GM12878 (cell line): ENCODE measurements at regions not wholly inside any gene's neighbourhood (a gene's known extent, or its start where the extent isn't known, plus 50 kb on each side); places are given as distances from the start of the nearest gene placed in this dataset.

ENCODE experiments used
- ATAC-seq: fragments of 200-7000 bp; cut with Tn5 transposase; 3 replicates; pipeline ENCODE4 v1.9.1; 2020; ENCODE audit warnings: mild to moderate bottlenecking, moderate library complexity
- BruUV-seq: library from RNA; stranded (reverse); fragments of 400-500 nt; replicated peaks from 2 replicates; lab custom pipeline; 2021; lab: Mats Ljungman, UMichigan
- CTCF ChIA-PET: fragments of 300-600 bp; sonication (Branson Sonifier 250); formaldehyde crosslinking; extraction: SDS; loops from one replicate; lab custom pipeline; 2021; ENCODE audit warnings: inconsistent platforms; lab: Yijun Ruan, JAX
- POLR2A ChIA-PET: fragments of 350-600 bp; formaldehyde crosslinking; extraction: SDS; loops from one replicate; lab custom pipeline; 2021; ENCODE audit warnings: inconsistent platforms; lab: Charles Lee
- RAD21 ChIA-PET: fragments of 300-600 bp; sonication (Branson Sonifier 250); formaldehyde crosslinking; loops from one replicate; lab custom pipeline; 2023; ENCODE audit warnings: antibody characterized with exemption; ENCODE audit not compliant: unreplicated experiment; lab: Charles Lee
- SMC1A ChIA-PET: fragments of 300-600 bp; sonication (Branson Sonifier 250); formaldehyde crosslinking; loops from one replicate; lab custom pipeline; 2023; ENCODE audit not compliant: unreplicated experiment, uncharacterized antibody; lab: Charles Lee
- DNase-seq: peaks from one replicate; pipeline ENCODE4 v3.0.0-alpha.2; 2011; ENCODE audit warnings: low read depth, low spot score
- FAIRE-seq: peaks from 3 replicates; lab custom pipeline; 2011; peaks lifted over from hg19 to GRCh38; lab: Jason Lieb, UNC
- H2AFZ ChIP-seq: 2 replicates; pipeline ENCODE4 v1.6.0; 2011; ENCODE audit warnings: low read depth, low read length, control low read depth; ENCODE audit not compliant: control insufficient read depth
- H3K27ac ChIP-seq: 2 replicates; pipeline ENCODE4 v1.5.1; 2011; ENCODE audit warnings: control low read depth; ENCODE audit not compliant: control insufficient read depth, insufficient read depth
- H3K27me3 ChIP-seq, 2 experiments: replicated peaks in 1 of 2; 2 replicates each; pipeline versions ENCODE4 v1.6.0 to v1.6.1; 2011; ENCODE audit warnings: low read length in 1 of 2; ENCODE audit not compliant: control insufficient read depth in 2 of 2, insufficient read depth in 2 of 2
- H3K36me3 ChIP-seq, 2 experiments: 2 replicates each; pipeline ENCODE4 v1.5.1; 2011; ENCODE audit warnings: low read length in 1 of 2; ENCODE audit not compliant: control insufficient read depth in 2 of 2, insufficient read depth in 2 of 2
- H3K4me1 ChIP-seq: 2 replicates; pipeline ENCODE4 v1.6.1; 2011; ENCODE audit warnings: mild to moderate bottlenecking, low read length, moderate library complexity, mixed read lengths; ENCODE audit not compliant: control insufficient read depth, insufficient read depth
- H3K4me2 ChIP-seq: 2 replicates; pipeline ENCODE4 v1.6.0; 2011; ENCODE audit warnings: control low read depth; ENCODE audit not compliant: control insufficient read depth, insufficient read depth
- H3K4me3 ChIP-seq: fragments of 200-600 bp; sonication (generic); 2 replicates; pipeline ENCODE4 v1.5.1; 2016
- H3K79me2 ChIP-seq: 2 replicates; pipeline ENCODE4 v1.6.0; 2011; ENCODE audit warnings: low read length; ENCODE audit not compliant: control insufficient read depth, insufficient read depth
- H3K9ac ChIP-seq: 2 replicates; pipeline ENCODE4 v1.8.0; 2011; ENCODE audit warnings: low read length, control low read depth, mixed read lengths; ENCODE audit not compliant: control insufficient read depth, insufficient read depth
- H3K9me3 ChIP-seq: replicated peaks from 3 replicates; pipeline ENCODE4 v1.5.1; 2011; ENCODE audit warnings: mild to moderate bottlenecking, low read length; ENCODE audit not compliant: control insufficient read depth, insufficient read depth
- H4K20me1 ChIP-seq: 2 replicates; pipeline ENCODE4 v1.6.0; 2011; ENCODE audit not compliant: control insufficient read depth, insufficient read depth
- DPF2 ChIP-seq: fragments of 450-650 bp; IDR thresholded peaks from 2 replicates; pipeline ENCODE4 v1.6.1; 2017; ENCODE audit warnings: mild to moderate bottlenecking
- KAT2A ChIP-seq: conservative IDR thresholded peaks from 2 replicates; pipeline ENCODE4 v1.6.1; 2011; ENCODE audit warnings: low read depth, low read length; ENCODE audit not compliant: control insufficient read depth
- MEF2B ChIP-seq: fragments of 450-650 bp; IDR thresholded peaks from 2 replicates; pipeline ENCODE4 v1.6.1; 2018; ENCODE audit warnings: mild to moderate bottlenecking, moderate library complexity; ENCODE audit not compliant: partially characterized antibody, poor library complexity, severe bottlenecking
- PAX8 ChIP-seq: fragments of 450-650 bp; IDR thresholded peaks from 2 replicates; pipeline ENCODE4 v1.6.1; 2017; ENCODE audit warnings: mild to moderate bottlenecking, moderate library complexity
- RCOR1 ChIP-seq: conservative IDR thresholded peaks from 2 replicates; pipeline ENCODE4 v1.6.1; 2012; ENCODE audit warnings: low read depth, low read length, improper control_type of control experiment
- RFX5 ChIP-seq: IDR thresholded peaks from 2 replicates; pipeline ENCODE4 v1.6.1; 2011; ENCODE audit warnings: low read depth, low read length, improper control_type of control experiment
- SKIL ChIP-seq: fragments of 450-650 bp; IDR thresholded peaks from 2 replicates; pipeline ENCODE4 v1.6.1; 2017; ENCODE audit warnings: mild to moderate bottlenecking, low read depth, inconsistent platforms; ENCODE audit not compliant: poor library complexity, severe bottlenecking
- STAT3 ChIP-seq: IDR thresholded peaks from 2 replicates; pipeline ENCODE4 v1.6.1; 2011; ENCODE audit warnings: low read depth, low read length, improper control_type of control experiment
- TBL1XR1 ChIP-seq: IDR thresholded peaks from 2 replicates; pipeline ENCODE4 v1.6.1; 2012; ENCODE audit warnings: low read depth, low read length, improper control_type of control experiment
- TCF7 ChIP-seq: IDR thresholded peaks from 2 replicates; pipeline ENCODE4 v1.6.1; 2014; ENCODE audit warnings: antibody characterized with exemption, borderline replicate concordance
- ZNF384 ChIP-seq: IDR thresholded peaks from 2 replicates; pipeline ENCODE4 v1.6.1; 2012; ENCODE audit warnings: low read depth, mild to moderate bottlenecking, low read length, improper control_type of control experiment, borderline replicate concordance
- WGBS: methylation state at CpG from one replicate; pipeline ENCODE4 v1.1.6; 2016; ENCODE audit warnings: low lambda C conversion rate; ENCODE audit not compliant: insufficient replicate concordance, insufficient coverage; ENCODE audit errors: missing lambda C conversion rate; 5-methylcytosine and 5-hydroxymethylcytosine counted together
- in situ Hi-C: fragments of 300-500 bp; cut with MboI; formaldehyde crosslinking; loops from 9 replicates; pipeline ENCODE4 v1.14.3; 2018; ENCODE audit warnings: mixed read lengths
- intact Hi-C: fragments of 100-400 bp; cut with micrococcal nuclease; formaldehyde crosslinking; loops from one replicate; pipeline ENCODE4 v1.14.2; 2022; ENCODE audit not compliant: unreplicated experiment
- TF ChIP-seq, protein P1 (sequence below): IDR thresholded peaks from 2 replicates; pipeline ENCODE4 v1.6.1; 2011; ENCODE audit warnings: mild to moderate bottlenecking, low read depth, low read length, moderate library complexity; ENCODE audit not compliant: insufficient replicate concordance

- Histone ChIP-seq H3K27me3 (no peaks in the 10 kb centered on the region), H3K9ac (no peak overlapping the region), H3K9me3 (no peaks in the 10 kb centered on the region), H3K4me3 (no peak overlapping the region), H3K79me2 (no peaks in the 10 kb centered on the region), H3K4me2 (no peak overlapping the region), H3K36me3 (no peaks in the 10 kb centered on the region), H2AFZ (no peak overlapping the region), H4K20me1 (no peaks in the 10 kb centered on the region), H3K27ac (no peak overlapping the region), H3K4me1 (no peaks in the 10 kb centered on the region)
- in situ Hi-C loops: no loop called here
- 22% methylated on average over 5 of the region's 5 CpGs for WGBS
- no peak for ATAC-seq
- ChIA-PET SMC1A (no interaction called here), CTCF (no interaction called here), POLR2A (no interaction called here), RAD21 (no interaction called here)
- no TSS peak for BruUV-seq
- no peak for TF ChIP-seq RCOR1
- TF ChIP-seq PAX8: no peak
- TF ChIP-seq MEF2B: no peak
- TF ChIP-seq TBL1XR1: no peak
- TF ChIP-seq DPF2: no peak
- no peak for TF ChIP-seq STAT3
- TF ChIP-seq, protein P1, sequence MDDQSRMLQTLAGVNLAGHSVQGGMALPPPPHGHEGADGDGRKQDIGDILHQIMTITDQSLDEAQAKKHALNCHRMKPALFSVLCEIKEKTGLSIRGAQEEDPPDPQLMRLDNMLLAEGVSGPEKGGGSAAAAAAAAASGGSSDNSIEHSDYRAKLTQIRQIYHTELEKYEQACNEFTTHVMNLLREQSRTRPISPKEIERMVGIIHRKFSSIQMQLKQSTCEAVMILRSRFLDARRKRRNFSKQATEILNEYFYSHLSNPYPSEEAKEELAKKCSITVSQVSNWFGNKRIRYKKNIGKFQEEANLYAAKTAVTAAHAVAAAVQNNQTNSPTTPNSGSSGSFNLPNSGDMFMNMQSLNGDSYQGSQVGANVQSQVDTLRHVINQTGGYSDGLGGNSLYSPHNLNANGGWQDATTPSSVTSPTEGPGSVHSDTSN: no peak
- TF ChIP-seq KAT2A: no peak
- no peak for TF ChIP-seq SKIL
- TF ChIP-seq ZNF384: no peak
- TF ChIP-seq TCF7: no peak
- TF ChIP-seq RFX5: no peak
- FAIRE-seq: no peak
- intact Hi-C loops: no loop called here
- DNase-seq: no peak
These were observed 71.1 kb upstream of the BASP1 start for GRCh38 chr5:17146280-17146841.
